Ramos (cell line): ENCODE measurements at regions not wholly inside any gene's neighbourhood (a gene's known extent, or its start where the extent isn't known, plus 50 kb on each side); places are given as distances from the start of the nearest gene placed in this dataset.

Experiments
- in situ Hi-C: fragments of 300-500 bp; cut with MboI; formaldehyde crosslinking; loops from one replicate; pipeline ENCODE4 v1.14.3; 2022; ENCODE audit warnings: low sequenced_read_pairs; ENCODE audit not compliant: unreplicated experiment

DNA sequence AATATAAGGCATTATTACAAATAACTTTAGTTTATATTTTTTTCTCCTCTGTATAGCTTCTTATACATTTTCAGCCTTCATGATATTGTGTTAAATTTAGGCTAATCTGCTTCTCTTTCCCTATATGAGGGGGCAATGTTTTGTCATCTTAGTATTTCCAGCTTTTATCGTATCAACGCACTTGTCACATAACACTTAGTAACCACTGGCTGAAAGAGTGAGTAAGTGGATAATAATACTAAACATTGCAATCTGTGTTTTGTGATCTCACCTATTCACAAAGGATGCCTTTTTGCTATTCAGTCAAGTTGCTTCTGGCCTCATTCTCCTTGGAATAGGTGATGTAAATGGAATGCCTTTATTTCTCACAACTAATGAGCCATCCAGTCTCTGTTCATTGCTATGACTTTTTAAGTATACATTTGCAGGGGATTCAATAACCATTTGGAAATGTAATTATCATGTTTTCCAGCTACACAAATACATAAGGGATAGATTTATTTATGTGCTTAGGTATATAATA is 260.9 kb downstream of the BMP4 start:
- in situ Hi-C loops = no loop called here

GRCh38 chr14:53692885-53693284 is 263.7 kb downstream of the BMP4 start:
- in situ Hi-C loops = no loop called here

DNA sequence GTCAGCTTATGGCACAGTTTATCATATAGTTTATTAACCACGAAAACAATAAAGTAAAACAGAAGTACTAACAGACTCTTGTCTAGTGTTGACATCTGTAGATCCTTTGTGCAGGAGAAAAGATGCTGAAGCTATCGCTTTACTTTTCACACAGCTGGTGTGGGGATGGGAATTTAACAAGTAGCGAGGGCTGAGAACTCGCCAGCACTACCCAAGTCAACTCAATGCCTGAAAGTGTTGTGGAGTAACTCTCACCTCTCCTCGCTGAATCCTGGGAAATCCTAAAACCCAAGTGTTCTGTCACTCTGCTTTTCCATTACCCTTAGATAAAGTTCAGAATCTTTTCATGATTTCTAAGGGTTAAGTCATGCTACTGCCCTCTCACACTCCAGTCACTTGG is 264.2 kb downstream of the BMP4 start:
- in situ Hi-C loops = no loop called here

GRCh38 chr14:53683229-53683628 is 273.4 kb downstream of the BMP4 start:
- in situ Hi-C loops = no loop called here

- in situ Hi-C loops = no loop called here
Observed at GRCh38 chr14:53672526-53672925, 284.1 kb downstream of the BMP4 start.

- in situ Hi-C loops = no loop called here
Observed at GRCh38 chr14:53670701-53671100, 285.9 kb downstream of the BMP4 start.

DNA sequence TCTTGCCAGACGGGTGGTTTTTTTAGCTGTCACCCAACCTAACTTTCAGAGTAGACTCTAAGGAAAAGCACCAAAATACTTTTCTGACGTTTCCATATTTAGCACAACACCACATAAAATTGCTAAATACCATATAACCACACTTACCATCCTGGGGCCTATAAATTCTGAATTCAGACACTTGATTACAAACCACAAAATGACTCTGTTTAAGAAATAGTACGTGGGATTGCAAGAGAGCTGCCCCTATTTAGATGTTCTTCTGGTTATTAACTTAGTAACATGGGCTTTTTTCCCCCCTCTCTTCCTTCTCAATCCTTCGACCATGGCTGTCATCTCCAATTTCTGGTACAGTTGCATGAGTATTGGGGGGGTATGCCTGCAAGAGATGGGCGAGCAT is 287.7 kb downstream of the BMP4 start:
- in situ Hi-C loops = no loop called here

DNA sequence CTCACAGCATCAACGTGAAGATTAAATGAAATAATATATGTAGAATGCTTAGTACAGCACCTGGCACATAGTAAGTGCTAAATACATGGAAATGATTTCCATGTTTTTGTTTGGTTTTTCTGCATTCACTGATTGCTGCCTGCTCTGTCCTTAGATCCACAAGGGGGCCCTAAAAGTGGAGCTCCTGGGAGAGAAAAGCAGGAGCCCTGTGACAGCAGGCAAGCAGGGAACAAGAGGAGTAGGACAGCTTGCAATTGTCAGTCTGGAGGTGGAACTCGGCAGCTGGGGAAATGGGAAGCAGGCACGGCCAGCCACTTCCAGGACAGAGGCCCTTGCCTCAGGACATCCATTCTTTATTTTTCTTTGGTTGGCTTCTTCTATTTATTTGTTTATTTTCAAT is 292.9 kb downstream of the BMP4 start:
- in situ Hi-C loops = no loop called here

DNA sequence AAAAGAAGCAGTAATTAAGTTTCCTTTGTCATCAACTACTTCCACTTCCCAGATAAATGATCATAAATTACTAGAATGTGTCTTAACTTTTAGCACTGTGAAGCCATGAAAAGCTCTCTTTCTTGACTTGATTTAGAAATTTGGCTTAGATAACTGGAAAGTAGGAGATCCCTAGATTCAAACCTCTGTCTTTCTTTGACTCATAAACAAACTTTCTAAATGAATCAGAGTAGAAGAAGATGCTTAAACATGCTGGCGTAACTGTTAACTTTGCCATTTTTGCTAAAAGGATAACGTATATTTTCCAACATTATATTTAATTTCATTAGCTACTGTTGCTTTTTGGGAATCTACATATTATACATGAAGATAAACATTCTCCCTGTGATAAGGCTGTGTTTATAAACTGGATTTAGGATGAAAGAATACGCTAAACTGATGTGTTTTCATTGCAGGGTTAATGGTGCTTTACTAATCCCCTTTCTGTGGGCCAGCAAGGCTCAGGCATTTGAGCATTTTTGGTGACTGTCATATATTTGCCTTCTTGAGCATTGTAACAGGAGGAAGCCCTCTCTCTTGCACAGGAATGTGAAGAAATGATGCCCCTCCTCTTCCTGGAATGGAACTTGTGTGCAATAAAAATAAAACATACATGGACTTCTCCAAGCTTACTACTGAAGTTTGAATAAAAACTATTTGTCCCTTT is 301.4 kb downstream of the BMP4 start:
- in situ Hi-C loops = no loop called here

DNA sequence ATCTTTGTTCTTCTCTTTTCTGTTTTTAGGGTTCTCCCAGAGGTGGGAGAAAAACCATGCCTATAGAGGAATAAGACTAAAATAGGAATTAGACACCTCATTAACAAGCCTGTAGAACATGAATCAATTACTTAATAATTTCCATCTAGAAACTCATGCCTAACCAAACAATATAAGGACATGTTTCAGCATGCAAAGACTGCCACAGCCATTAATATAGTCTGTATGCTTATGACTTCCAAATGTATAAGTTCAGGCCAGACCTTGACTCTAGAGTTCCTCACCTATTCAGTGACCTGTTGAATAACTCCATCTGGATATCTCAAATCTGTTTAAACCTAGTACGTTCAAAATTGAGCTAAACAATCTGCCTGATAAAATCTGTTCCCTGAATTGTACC is 304.6 kb downstream of the BMP4 start:
- in situ Hi-C loops = no loop called here

GRCh38 chr14:53651096-53651740 is 305.4 kb downstream of the BMP4 start:
- in situ Hi-C loops = no loop called here

DNA sequence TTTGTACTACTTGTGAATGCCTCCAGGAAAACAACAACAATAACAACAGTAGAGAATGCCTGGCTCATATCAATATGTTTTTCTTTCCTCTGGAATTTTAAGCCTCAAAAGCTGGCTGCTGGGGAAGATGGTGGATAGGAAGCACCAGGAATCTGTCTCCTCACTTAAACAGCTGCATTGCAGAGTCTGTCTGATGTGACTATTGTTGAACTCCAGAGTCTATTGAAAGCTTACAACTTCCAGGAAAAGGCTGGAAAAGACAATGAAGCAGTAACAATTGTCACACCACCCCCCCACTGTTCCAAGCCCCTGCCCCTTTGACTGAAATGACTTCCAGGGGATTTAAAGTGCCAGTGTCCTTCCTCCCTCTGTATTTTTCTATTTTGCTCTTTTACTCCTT is 309.7 kb downstream of the BMP4 start:
- in situ Hi-C loops = no loop called here

GRCh38 chr14:53640695-53641094 is 315.9 kb downstream of the BMP4 start:
- in situ Hi-C loops = no loop called here

- in situ Hi-C loops = no loop called here
Observed at GRCh38 chr14:53638966-53639365, 317.7 kb downstream of the BMP4 start.

- in situ Hi-C loops = no loop called here
Observed at GRCh38 chr14:53634793-53635192, 321.8 kb downstream of the BMP4 start.

GRCh38 chr14:53630336-53630735 is 326.3 kb downstream of the BMP4 start:
- in situ Hi-C loops = no loop called here

GRCh38 chr14:53628732-53629430 is 327.7 kb downstream of the BMP4 start:
- in situ Hi-C loops = no loop called here

GRCh38 chr14:53628261-53628660 is 328.4 kb downstream of the BMP4 start:
- in situ Hi-C loops = no loop called here

GRCh38 chr14:53626761-53627160 is 329.9 kb downstream of the BMP4 start:
- in situ Hi-C loops = no loop called here

DNA sequence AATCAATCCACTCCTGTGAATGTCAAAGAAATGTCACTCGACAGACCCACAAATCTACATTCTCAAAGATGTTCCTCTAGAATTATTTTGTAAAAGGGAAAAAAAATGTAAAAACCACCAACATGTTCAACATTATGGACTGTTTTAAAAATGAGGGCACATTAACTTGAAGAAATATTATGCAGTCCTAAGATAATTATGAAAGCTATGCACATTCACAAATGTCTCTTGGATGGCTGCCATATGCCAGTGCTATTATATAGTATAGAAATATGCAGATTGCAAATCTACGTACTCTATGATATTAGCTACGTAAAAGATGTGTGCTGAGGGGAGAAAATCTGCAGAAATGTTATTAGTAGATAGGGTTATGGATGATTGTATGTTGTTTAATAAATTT is 334.2 kb downstream of the BMP4 start:
- in situ Hi-C loops = no loop called here

GRCh38 chr14:53621921-53622320 is 334.7 kb downstream of the BMP4 start:
- in situ Hi-C loops = no loop called here
